GM23248 (cell line): ENCODE measurements at regions not wholly inside any gene's neighbourhood (a gene's known extent, or its start where the extent isn't known, plus 50 kb on each side); places are given as distances from the start of the nearest gene placed in this dataset.
"Not testable (repeated sequence)": the region's sequence is repeated elsewhere in the genome, so short reads cannot be mapped to it uniquely, and the experiment has no call there.

Experiments
- DNase-seq: peaks from one replicate; pipeline ENCODE4 v3.0.0-alpha.2; 2015
- H2AFZ ChIP-seq: fragments of 200-600 bp; sonication (generic); 2 replicates; pipeline ENCODE4 v1.6.1; 2016; ENCODE audit warnings: antibody characterized with exemption
- H3F3A ChIP-seq: fragments of 200-600 bp; sonication (generic); 2 replicates; pipeline ENCODE4 v1.6.1; 2016; ENCODE audit warnings: mild to moderate bottlenecking, antibody characterized with exemption, mixed run types; ENCODE audit not compliant: insufficient read depth
- H3K27ac ChIP-seq: fragments of 200-600 bp; sonication (generic); 2 replicates; pipeline ENCODE4 v1.5.1; 2016; ENCODE audit warnings: mild to moderate bottlenecking
- H3K27me3 ChIP-seq: fragments of 200-600 bp; sonication (generic); replicated peaks from 2 replicates; pipeline ENCODE4 v1.6.1; 2016; ENCODE audit warnings: mild to moderate bottlenecking; ENCODE audit not compliant: insufficient read depth
- H3K36me3 ChIP-seq: fragments of 200-600 bp; sonication (generic); 2 replicates; pipeline ENCODE4 v1.6.1; 2016; ENCODE audit warnings: low read depth, mild to moderate bottlenecking
- H3K4me1 ChIP-seq: fragments of 200-600 bp; sonication (generic); 2 replicates; pipeline ENCODE4 v1.6.1; 2016; ENCODE audit warnings: mild to moderate bottlenecking; ENCODE audit not compliant: insufficient read depth
- H3K4me2 ChIP-seq: fragments of 200-600 bp; sonication (generic); one replicate; pipeline ENCODE4 v1.6.1; 2016; ENCODE audit warnings: mild to moderate bottlenecking; ENCODE audit not compliant: unreplicated experiment
- H3K4me3 ChIP-seq: fragments of 200-600 bp; sonication (generic); 2 replicates; pipeline ENCODE4 v1.5.1; 2016; ENCODE audit warnings: mild to moderate bottlenecking
- H3K79me2 ChIP-seq: fragments of 200-600 bp; sonication (generic); 2 replicates; pipeline ENCODE4 v1.6.1; 2016; ENCODE audit warnings: mild to moderate bottlenecking; ENCODE audit not compliant: insufficient read depth
- H3K9ac ChIP-seq: fragments of 200-600 bp; sonication (generic); 2 replicates; pipeline ENCODE4 v1.6.1; 2016; ENCODE audit warnings: mild to moderate bottlenecking
- H3K9me2 ChIP-seq: fragments of 200-600 bp; sonication (generic); 2 replicates; pipeline ENCODE4 v1.6.1; 2016; ENCODE audit warnings: mixed run types, mild to moderate bottlenecking, moderate library complexity; ENCODE audit not compliant: insufficient read depth
- H3K9me3 ChIP-seq: fragments of 200-600 bp; sonication (generic); one replicate; pipeline ENCODE4 v1.6.1; 2017; ENCODE audit warnings: low read depth
- H4K20me1 ChIP-seq: fragments of 200-600 bp; sonication (generic); 2 replicates; pipeline ENCODE4 v1.6.0; 2016; ENCODE audit not compliant: insufficient read depth
- EZH2 ChIP-seq: fragments of 200-600 bp; sonication (generic); IDR thresholded peaks from 2 replicates; pipeline ENCODE4 v1.6.1; 2018; ENCODE audit warnings: antibody characterized with exemption, mild to moderate bottlenecking; ENCODE audit not compliant: insufficient read depth, poor library complexity, severe bottlenecking
- EZH2phosphoT487 ChIP-seq: fragments of 200-600 bp; sonication (generic); IDR thresholded peaks from 2 replicates; pipeline ENCODE4 v1.6.1; 2018; ENCODE audit warnings: antibody characterized with exemption, moderate library complexity, mild to moderate bottlenecking, low read depth; ENCODE audit not compliant: insufficient read depth
- WGBS, 2 experiments: methylation state at CpG; one replicate each; pipeline ENCODE4 v1.1.6; 2015 to 2017; ENCODE audit warnings: low lambda C conversion rate in 2 of 2, low coverage in 1 of 2; ENCODE audit errors: missing lambda C conversion rate in 2 of 2; 5-methylcytosine and 5-hydroxymethylcytosine counted together
- in situ Hi-C: fragments of 300-500 bp; cut with MboI; formaldehyde crosslinking; loops from 2 replicates; pipeline ENCODE4 v1.15.0; 2020

DNA sequence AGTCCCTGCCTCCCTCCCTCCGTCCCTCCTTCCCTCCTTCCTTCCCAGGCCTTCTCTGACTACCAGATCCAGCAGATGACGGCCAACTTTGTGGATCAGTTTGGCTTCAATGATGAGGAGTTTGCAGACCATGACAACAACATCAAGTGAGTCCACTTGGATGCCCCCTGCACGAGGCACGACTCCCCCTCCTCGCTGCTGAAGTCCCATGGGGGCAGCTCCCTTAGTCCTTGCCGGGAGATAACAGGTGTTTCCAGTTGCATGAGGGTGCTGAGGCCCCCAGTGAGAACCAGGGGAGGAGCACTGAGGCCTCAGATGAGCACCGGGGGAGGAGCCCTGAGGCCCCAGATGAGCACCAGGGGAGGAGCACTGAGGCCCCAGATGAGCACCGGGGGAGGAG lies 200.0 kb downstream of the LIPI start:
- Histone ChIP-seq H3K4me3 (no peak overlapping the region), H3F3A (no peaks in the 10 kb centered on the region), H3K4me1 (no peaks in the 10 kb centered on the region), H2AFZ (no peak overlapping the region), H3K27ac (no peak overlapping the region), H3K4me2 (no peak overlapping the region), H3K27me3 (no peaks in the 10 kb centered on the region), H3K79me2 (no peaks in the 10 kb centered on the region), H4K20me1 (no peaks in the 10 kb centered on the region), H3K36me3 (no peaks in the 10 kb centered on the region), H3K9ac (no peak overlapping the region), H3K9me2 (no peaks in the 10 kb centered on the region), H3K9me3 (no peaks in the 10 kb centered on the region)
- in situ Hi-C loops, result no loop called here
- TF ChIP-seq EZH2 (no peak), EZH2phosphoT487 (no peak)
- no peak for DNase-seq
- 62 to 66% methylated on average over 6 to 8 of the region's 8 CpGs for WGBS, 2 experiments

DNA sequence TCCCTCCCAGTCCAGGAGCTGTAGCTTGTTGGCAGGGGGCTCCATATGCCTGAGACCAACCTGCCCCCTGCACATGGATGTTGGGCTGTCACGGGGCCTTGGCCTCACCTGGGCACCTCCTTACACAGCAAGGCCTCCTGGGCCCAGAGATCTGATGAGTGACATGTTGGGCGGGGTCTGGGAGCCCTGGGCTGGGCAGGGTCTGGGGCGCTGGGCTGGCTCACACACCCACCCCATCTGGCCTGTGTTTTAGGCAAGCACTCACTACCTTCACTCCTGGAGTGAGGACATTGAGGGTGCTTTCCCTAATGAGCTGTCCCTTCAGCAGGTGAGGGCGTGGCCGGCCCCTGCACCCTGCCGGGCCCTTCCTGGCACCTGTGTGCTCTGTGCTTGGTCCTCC lies 200.8 kb downstream of the LIPI start:
- H3K4me1 ChIP-seq, H3F3A ChIP-seq, H3K79me2 ChIP-seq, H3K9me3 ChIP-seq, H2AFZ ChIP-seq, H3K36me3 ChIP-seq, H3K27me3 ChIP-seq, DNase-seq, in situ Hi-C loops, H4K20me1 ChIP-seq, H3K4me3 ChIP-seq, H3K4me2 ChIP-seq, H3K27ac ChIP-seq, H3K9me2 ChIP-seq, H3K9ac ChIP-seq: not testable (repeated sequence)
- WGBS, 2 experiments, result 49 to 55% methylated on average over 6 of the region's 6 CpGs

DNA sequence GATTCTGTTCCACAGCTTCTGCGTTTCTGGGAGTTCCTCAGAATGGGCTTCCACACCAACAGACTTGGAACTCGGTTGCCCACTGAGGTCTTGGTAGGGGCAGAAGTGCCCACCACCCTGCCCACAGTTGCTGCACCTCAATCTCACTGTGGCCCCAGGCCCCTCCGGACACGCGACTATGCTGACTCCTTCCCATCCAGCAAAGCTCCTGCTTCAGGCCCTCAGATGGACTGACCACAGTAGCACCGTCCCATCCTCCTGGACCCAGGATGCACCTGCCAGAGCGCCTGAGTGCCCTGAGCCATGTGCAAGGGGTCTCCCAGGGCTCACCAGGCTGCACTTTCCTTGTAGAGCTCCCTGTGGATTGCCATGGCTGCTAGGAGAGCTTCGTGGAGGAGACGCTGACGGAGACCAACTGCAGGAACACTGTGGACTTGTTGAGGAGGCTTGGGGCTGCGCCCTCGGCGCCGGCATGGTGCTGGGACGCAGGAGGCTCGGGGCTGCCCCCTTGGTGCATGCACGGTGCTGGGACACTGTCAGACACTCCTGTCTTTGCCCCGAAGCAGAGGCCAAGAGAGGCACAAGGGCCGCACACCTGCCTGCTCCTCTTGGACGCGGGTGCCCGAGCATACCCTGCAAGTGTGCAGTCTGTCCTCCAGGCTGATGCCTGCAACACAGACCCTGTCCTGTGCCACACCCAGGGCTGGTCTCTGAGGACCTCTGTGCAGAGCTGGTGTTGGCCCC lies 201.3 kb downstream of the LIPI start:
- DNase-seq, H3K4me3 ChIP-seq, H3K27me3 ChIP-seq, H3K36me3 ChIP-seq, H3K4me1 ChIP-seq, H3K79me2 ChIP-seq, H2AFZ ChIP-seq, H3K9ac ChIP-seq, H4K20me1 ChIP-seq, H3K27ac ChIP-seq, H3K9me2 ChIP-seq, in situ Hi-C loops, H3K9me3 ChIP-seq, H3F3A ChIP-seq, H3K4me2 ChIP-seq: not testable (repeated sequence)
- WGBS, 2 experiments, result 76 to 82% methylated on average over 21 to 22 of the region's 22 CpGs

DNA sequence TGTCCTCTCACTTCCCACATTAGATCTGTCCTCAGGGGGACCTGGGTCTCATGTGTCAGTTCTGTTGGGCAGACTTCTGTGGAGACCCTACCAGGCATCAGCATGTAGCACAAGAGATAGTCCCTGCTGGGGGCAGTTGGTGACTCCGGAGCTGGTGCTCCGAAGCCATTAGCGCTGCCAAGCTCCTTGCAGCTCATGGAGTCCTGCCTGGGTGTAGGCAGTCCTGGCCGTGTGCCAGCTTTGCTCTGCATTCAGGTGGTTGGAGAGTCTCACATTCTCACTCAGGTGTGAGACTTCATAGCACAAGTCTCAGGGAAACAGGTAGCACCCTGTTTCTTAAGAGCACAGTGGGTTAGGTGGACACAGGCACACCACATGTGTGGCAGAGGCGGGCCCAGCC lies 202.3 kb downstream of the LIPI start:
- in situ Hi-C loops, H3K9ac ChIP-seq, H3K27me3 ChIP-seq, H3K79me2 ChIP-seq, H3K9me2 ChIP-seq, H3K4me3 ChIP-seq, H4K20me1 ChIP-seq, H3F3A ChIP-seq, DNase-seq, H3K27ac ChIP-seq, H3K4me1 ChIP-seq, H3K9me3 ChIP-seq, H3K36me3 ChIP-seq, H2AFZ ChIP-seq, H3K4me2 ChIP-seq: not testable (repeated sequence)
- WGBS, 2 experiments, result 77 to 80% methylated on average over 5 of the region's 5 CpGs

DNA sequence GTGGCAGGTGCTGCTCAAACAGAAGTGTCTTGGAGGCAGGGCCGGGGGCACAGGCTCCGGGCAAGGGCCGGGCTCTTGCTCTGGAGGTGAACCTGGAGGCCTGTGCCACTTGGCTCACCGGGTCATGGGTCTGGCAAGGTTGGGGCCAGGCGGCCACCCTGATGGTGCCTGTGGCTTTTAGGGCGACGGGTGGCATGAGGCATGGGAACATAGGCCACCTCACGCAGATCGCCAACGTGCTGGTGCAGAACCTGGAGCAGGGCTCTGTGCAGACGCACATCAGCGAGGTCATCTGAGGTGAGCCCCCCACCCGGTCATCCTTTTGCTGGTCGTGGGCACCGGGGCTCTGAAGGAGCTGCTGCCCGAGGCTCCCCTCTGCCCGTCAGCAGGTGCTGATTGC lies 202.7 kb downstream of the LIPI start:
- H3K27ac ChIP-seq, H3K27me3 ChIP-seq, H3K9me2 ChIP-seq, H3K9me3 ChIP-seq, H3F3A ChIP-seq, H3K4me3 ChIP-seq, H3K36me3 ChIP-seq, in situ Hi-C loops, H3K9ac ChIP-seq, H3K4me1 ChIP-seq, H2AFZ ChIP-seq, H3K79me2 ChIP-seq, H4K20me1 ChIP-seq, DNase-seq, H3K4me2 ChIP-seq: not testable (repeated sequence)
- 80 to 87% methylated on average over 15 of the region's 17 CpGs for WGBS, 2 experiments

DNA sequence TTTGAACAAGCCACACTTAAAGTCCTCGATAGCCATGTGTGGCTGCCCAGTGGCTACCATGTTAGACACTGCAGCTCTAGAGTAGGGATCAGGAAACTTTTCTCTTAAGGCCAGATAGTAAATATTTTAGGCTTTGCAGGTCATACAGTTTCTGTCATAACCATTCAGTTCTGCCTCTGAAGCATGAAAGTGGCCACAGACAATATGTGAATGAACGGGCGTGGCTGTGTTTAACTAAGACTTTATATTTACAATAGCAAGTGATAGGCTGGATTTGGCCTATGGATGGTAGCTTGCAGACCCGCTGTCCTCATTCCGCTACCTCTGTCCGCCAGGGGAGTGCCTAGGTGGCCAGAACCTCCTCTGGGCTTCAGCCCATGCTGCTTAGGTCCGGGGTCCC lies 204.6 kb downstream of the LIPI start:
- H3K4me2 ChIP-seq, in situ Hi-C loops, H3K9me2 ChIP-seq, H3K79me2 ChIP-seq, H4K20me1 ChIP-seq, DNase-seq, H2AFZ ChIP-seq, H3F3A ChIP-seq, H3K27me3 ChIP-seq, H3K4me1 ChIP-seq, H3K9me3 ChIP-seq, H3K27ac ChIP-seq, H3K4me3 ChIP-seq, H3K9ac ChIP-seq, H3K36me3 ChIP-seq: not testable (repeated sequence)
- 67 to 75% methylated on average over 6 of the region's 7 CpGs for WGBS, 2 experiments

DNA sequence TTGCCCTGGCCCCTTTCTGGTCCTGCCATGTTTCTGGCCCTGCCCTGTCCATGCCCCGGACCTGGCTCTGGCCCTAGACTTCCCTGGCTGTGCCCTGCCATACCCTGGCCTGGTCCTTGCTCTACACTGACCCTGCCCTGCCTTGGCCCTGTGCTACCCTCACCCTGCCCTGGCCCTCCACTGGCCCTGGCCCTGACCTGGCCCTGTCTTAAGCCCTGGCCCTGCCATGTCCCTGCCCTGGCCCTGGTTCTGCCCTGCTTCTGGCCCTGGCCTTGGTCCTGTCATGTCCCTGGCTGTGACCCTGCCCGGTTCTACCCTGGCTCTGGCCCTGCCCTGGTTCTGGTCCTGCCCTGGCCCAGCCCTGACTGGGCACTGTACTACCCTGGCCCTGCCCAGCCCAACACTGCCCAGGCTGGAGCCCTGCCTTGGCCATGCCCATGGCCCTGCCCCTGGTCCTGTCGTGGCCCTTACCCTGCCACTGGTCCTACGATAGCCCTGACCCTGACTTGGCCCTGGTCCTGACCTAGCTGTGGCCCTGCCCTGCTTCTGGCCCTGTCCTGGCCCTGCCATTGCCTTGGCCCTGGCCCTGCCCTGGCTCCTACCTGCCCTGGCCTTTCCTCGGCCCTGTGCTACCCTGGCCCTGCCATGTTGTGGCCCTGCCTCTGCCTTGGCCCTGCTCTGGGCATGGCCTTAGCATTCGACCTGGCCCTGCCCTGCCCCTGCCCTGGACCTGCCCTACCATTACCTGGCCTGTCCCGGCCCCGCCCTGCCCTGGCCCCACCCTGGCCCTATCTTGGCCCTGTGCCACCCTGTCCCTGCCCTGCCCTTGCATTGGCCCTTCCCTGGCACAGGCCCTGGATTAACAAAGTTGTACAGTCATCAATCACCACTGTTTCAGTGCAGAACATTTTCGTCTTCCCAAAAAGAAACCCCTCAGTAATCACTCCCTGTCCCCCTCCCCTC lies 223.5 kb downstream of the LIPI start:
- H3K4me3 ChIP-seq, H3K9ac ChIP-seq, H3K36me3 ChIP-seq, H3K4me1 ChIP-seq, H3K9me3 ChIP-seq, H3K27me3 ChIP-seq, in situ Hi-C loops, H3K79me2 ChIP-seq, H3F3A ChIP-seq, H3K9me2 ChIP-seq, H3K4me2 ChIP-seq, DNase-seq, H2AFZ ChIP-seq, H4K20me1 ChIP-seq, H3K27ac ChIP-seq: not testable (repeated sequence)
- WGBS, 2 experiments, result 44 to 60% methylated on average over 8 of the region's 9 CpGs
